ENCODE measurements at regions not wholly inside any gene's neighbourhood (a gene's known extent, or its start where the extent isn't known, plus 50 kb on each side); places are given as distances from the start of the nearest gene placed in this dataset.
A peak's percentile ranks its signal among the peaks of the same experiment; 100 is the strongest.

DNA sequence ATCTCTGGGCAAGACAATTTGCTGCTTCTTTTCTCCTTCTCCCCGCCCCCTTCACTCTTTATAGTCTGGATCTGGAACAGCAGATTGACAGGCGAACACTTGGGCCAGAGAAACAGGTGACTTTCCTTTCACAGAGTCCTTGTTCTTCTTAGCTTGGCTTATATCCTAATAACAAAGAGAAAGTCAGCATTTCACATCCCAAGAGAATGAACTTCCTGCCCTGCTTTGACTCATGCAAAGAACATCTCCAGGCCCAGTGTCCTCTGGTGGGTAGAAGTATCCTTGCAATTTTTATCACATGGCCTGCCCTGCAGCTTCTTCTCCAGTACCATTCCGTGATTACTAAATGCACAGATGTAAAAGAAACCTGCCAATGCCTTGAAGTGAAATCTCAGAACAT lies 764.4 kb downstream of the ADGRL2 start:
- DNase-seq (ENCODE audit: low spot score): peak; percentile 21
- no peak overlapping the region for H3K14ac ChIP-seq (ENCODE audit: low read length)
- H2AFZ ChIP-seq (ENCODE audit: low read length): peak overlapping the region; percentile 24
- H3K4me2 ChIP-seq (ENCODE audit: insufficient read depth, low read length, poor library complexity, severe bottlenecking): no peak overlapping the region
- no peak overlapping the region for H2AK5ac ChIP-seq (ENCODE audit: low read depth, low read length)
- H3K9me3 ChIP-seq (replicated peaks in 1 of 2; ENCODE audit: control insufficient read depth in 2 of 2, insufficient read depth in 1 of 2, low read depth in 1 of 2, low read length in 2 of 2): no peaks in the 10 kb centered on the region
- H3K27ac ChIP-seq (replicated peaks; ENCODE audit: low read length): peak overlapping the region; percentile 38
- H3K23ac ChIP-seq (ENCODE audit: low read depth, low read length, poor library complexity): no peak overlapping the region
- H3K18ac ChIP-seq (ENCODE audit: low read length): no peak overlapping the region
- H4K91ac ChIP-seq (ENCODE audit: low read depth, low read length, poor library complexity): no peak overlapping the region
- H2BK120ac ChIP-seq (ENCODE audit: low read depth, low read length): no peak overlapping the region
- H3K36me3 ChIP-seq (replicated peaks in 1 of 2; ENCODE audit: control insufficient read depth in 2 of 2, insufficient read depth in 2 of 2, low read length in 2 of 2): no peaks in the 10 kb centered on the region
- no peak overlapping the region for H2BK15ac ChIP-seq (ENCODE audit: low read length)
- no peak overlapping the region for H3K4ac ChIP-seq (ENCODE audit: low read length)
- no peak overlapping the region for H2BK5ac ChIP-seq (ENCODE audit: low read length)
- no peak overlapping the region for H3K4me3 ChIP-seq (ENCODE audit: low read length in 2 of 2)
- H3K4me1 ChIP-seq (ENCODE audit: control insufficient read depth in 2 of 2, insufficient read depth in 1 of 2, low read depth in 1 of 2, low read length in 2 of 2): peaks cover 4 to 48% of the 10 kb centered on the region in 2 donors
- H3K9ac ChIP-seq (ENCODE audit: low read depth, low read length, poor library complexity): no peak overlapping the region
- no CpG with 5 or more reads among the region's 3 CpGs for WGBS, 2 donors (ENCODE audit: extremely low coverage in 2 of 2, insufficient read length in 2 of 2, insufficient replicate concordance in 1 of 2)
- no peaks in the 10 kb centered on the region for H3K27me3 ChIP-seq (ENCODE audit: control insufficient read depth in 3 of 3, insufficient read depth in 3 of 3, low read depth in 1 of 3, low read length in 3 of 3)
- no peaks in the 10 kb centered on the region for H3K79me1 ChIP-seq (ENCODE audit: low read depth, low read length)
- no peak overlapping the region for H2BK12ac ChIP-seq (ENCODE audit: low read length)
- H4K8ac ChIP-seq (ENCODE audit: low read depth, low read length): no peak overlapping the region

DNA sequence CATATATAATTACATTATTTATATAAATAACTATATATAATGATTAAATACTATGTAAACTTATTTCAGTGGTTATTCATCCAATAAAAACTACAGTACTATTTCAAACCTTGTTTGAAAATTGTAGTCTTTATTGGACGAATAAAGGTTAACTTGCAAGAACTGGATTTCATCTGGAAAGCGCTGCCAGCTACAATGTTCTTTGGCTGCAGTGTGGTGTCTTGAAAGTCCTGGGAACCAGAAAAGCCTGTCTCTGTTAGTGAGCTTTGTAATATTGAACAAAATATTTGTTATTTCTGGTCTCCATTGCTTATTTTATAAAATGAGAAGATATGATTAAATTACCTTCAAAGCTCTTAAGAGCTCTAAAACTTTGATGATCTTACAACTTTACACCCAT lies 763.6 kb downstream of the ADGRL2 start:
- H2BK12ac ChIP-seq (ENCODE audit: low read length): no peak overlapping the region
- no peak overlapping the region for H4K8ac ChIP-seq (ENCODE audit: low read depth, low read length)
- no peak overlapping the region for H3K9ac ChIP-seq (ENCODE audit: low read depth, low read length, poor library complexity)
- peaks cover 4 to 48% of the 10 kb centered on the region in 2 donors for H3K4me1 ChIP-seq (ENCODE audit: control insufficient read depth in 2 of 2, insufficient read depth in 1 of 2, low read depth in 1 of 2, low read length in 2 of 2)
- no peaks in the 10 kb centered on the region for H3K79me1 ChIP-seq (ENCODE audit: low read depth, low read length)
- no peak for DNase-seq (ENCODE audit: low spot score)
- H2BK15ac ChIP-seq (ENCODE audit: low read length): no peak overlapping the region
- H2AK5ac ChIP-seq (ENCODE audit: low read depth, low read length): no peak overlapping the region
- no peaks in the 10 kb centered on the region for H3K27me3 ChIP-seq (ENCODE audit: control insufficient read depth in 3 of 3, insufficient read depth in 3 of 3, low read depth in 1 of 3, low read length in 3 of 3)
- no peak overlapping the region for H3K4me3 ChIP-seq (ENCODE audit: low read length in 2 of 2)
- H3K14ac ChIP-seq (ENCODE audit: low read length): no peak overlapping the region
- no CpG with 5 or more reads among the region's 2 CpGs for WGBS, 2 donors (ENCODE audit: extremely low coverage in 2 of 2, insufficient read length in 2 of 2, insufficient replicate concordance in 1 of 2)
- H3K23ac ChIP-seq (ENCODE audit: low read depth, low read length, poor library complexity): no peak overlapping the region
- no peak overlapping the region for H2AFZ ChIP-seq (ENCODE audit: low read length)
- peak overlapping the region; percentile 19 for H3K27ac ChIP-seq (replicated peaks; ENCODE audit: low read length)
- H3K4ac ChIP-seq (ENCODE audit: low read length): no peak overlapping the region
- no peaks in the 10 kb centered on the region for H3K9me3 ChIP-seq (replicated peaks in 1 of 2; ENCODE audit: control insufficient read depth in 2 of 2, insufficient read depth in 1 of 2, low read depth in 1 of 2, low read length in 2 of 2)
- H3K4me2 ChIP-seq (ENCODE audit: insufficient read depth, low read length, poor library complexity, severe bottlenecking): no peak overlapping the region
- no peak overlapping the region for H3K18ac ChIP-seq (ENCODE audit: low read length)
- no peak overlapping the region for H2BK5ac ChIP-seq (ENCODE audit: low read length)
- no peak overlapping the region for H4K91ac ChIP-seq (ENCODE audit: low read depth, low read length, poor library complexity)
- H2BK120ac ChIP-seq (ENCODE audit: low read depth, low read length): no peak overlapping the region
- no peaks in the 10 kb centered on the region for H3K36me3 ChIP-seq (replicated peaks in 1 of 2; ENCODE audit: control insufficient read depth in 2 of 2, insufficient read depth in 2 of 2, low read length in 2 of 2)

DNA sequence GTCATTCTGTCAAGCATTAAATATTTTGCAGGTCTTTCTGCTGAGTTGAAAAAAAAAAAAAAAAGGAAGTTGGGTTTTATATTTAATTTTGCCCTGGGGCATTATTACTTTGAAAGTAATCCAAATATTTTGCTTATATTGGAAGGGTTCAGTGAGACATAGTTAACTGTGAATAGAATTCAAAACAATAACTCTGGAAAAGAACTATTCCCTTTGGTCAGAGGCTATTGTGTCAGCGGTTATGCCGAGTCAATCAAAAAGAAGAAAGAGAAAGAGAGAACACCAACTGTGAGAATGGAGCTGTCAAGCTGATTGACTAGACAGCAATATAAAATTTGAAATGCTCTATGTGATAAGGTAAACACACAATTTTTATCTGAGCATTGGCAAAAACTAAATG lies 761.7 kb downstream of the ADGRL2 start:
- Histone ChIP-seq H3K14ac (ENCODE audit: low read length) (no peak overlapping the region), H3K4me3 (ENCODE audit: low read length in 2 of 2) (no peak overlapping the region), H3K79me1 (ENCODE audit: low read depth, low read length) (no peaks in the 10 kb centered on the region), H4K91ac (ENCODE audit: low read depth, low read length, poor library complexity) (no peak overlapping the region), H2BK5ac (ENCODE audit: low read length) (no peak overlapping the region), H2BK15ac (ENCODE audit: low read length) (no peak overlapping the region), H3K27me3 (ENCODE audit: control insufficient read depth in 3 of 3, insufficient read depth in 3 of 3, low read depth in 1 of 3, low read length in 3 of 3) (no peaks in the 10 kb centered on the region), H2AFZ (ENCODE audit: low read length) (no peak overlapping the region), H4K8ac (ENCODE audit: low read depth, low read length) (no peak overlapping the region), H3K4ac (ENCODE audit: low read length) (no peak overlapping the region), H3K9me3 (replicated peaks in 1 of 2; ENCODE audit: control insufficient read depth in 2 of 2, insufficient read depth in 1 of 2, low read depth in 1 of 2, low read length in 2 of 2) (no peaks in the 10 kb centered on the region), H3K18ac (ENCODE audit: low read length) (no peak overlapping the region), H3K27ac (replicated peaks; ENCODE audit: low read length) (no peak overlapping the region), H2BK12ac (ENCODE audit: low read length) (no peak overlapping the region), H3K4me1 (ENCODE audit: control insufficient read depth in 2 of 2, insufficient read depth in 1 of 2, low read depth in 1 of 2, low read length in 2 of 2) (peaks cover 4 to 48% of the 10 kb centered on the region in 2 donors), H3K9ac (ENCODE audit: low read depth, low read length, poor library complexity) (no peak overlapping the region), H3K4me2 (ENCODE audit: insufficient read depth, low read length, poor library complexity, severe bottlenecking) (no peak overlapping the region), H2BK120ac (ENCODE audit: low read depth, low read length) (no peak overlapping the region), H2AK5ac (ENCODE audit: low read depth, low read length) (no peak overlapping the region), H3K23ac (ENCODE audit: low read depth, low read length, poor library complexity) (no peak overlapping the region), H3K36me3 (replicated peaks in 1 of 2; ENCODE audit: control insufficient read depth in 2 of 2, insufficient read depth in 2 of 2, low read length in 2 of 2) (no peaks in the 10 kb centered on the region)
- WGBS, 2 donors (ENCODE audit: extremely low coverage in 2 of 2, insufficient read length in 2 of 2, insufficient replicate concordance in 1 of 2): no CpG with 5 or more reads among the region's 2 CpGs
- no peak for DNase-seq (ENCODE audit: low spot score)

DNA sequence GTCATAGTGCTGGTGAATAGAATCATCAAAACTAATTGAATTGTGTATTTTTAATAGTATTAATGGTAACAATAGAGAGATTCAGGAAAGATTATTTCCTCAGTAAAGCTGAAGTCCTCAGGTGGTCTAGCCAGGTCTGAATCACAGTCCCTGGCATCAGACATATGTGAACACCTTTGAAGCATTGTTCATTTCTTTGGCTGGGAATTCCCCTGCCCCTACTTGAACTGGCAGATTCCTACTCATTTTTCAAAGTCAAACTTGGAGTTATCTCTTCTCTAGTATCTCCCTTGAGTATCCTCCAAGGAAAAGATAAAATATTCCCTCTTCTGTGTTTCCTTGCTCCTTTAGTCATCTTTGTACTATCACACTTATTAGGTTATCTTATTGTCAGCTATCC lies 759.8 kb downstream of the ADGRL2 start:
- no peak overlapping the region for H3K23ac ChIP-seq (ENCODE audit: low read depth, low read length, poor library complexity)
- no peak overlapping the region for H3K18ac ChIP-seq (ENCODE audit: low read length)
- H3K4me1 ChIP-seq (ENCODE audit: control insufficient read depth in 2 of 2, insufficient read depth in 1 of 2, low read depth in 1 of 2, low read length in 2 of 2): peaks cover 3 to 36% of the 10 kb centered on the region in 2 donors
- no peak overlapping the region for H2AK5ac ChIP-seq (ENCODE audit: low read depth, low read length)
- no peak for DNase-seq (ENCODE audit: low spot score)
- no peak overlapping the region for H3K4ac ChIP-seq (ENCODE audit: low read length)
- no peaks in the 10 kb centered on the region for H3K36me3 ChIP-seq (replicated peaks in 1 of 2; ENCODE audit: control insufficient read depth in 2 of 2, insufficient read depth in 2 of 2, low read length in 2 of 2)
- no peak overlapping the region for H4K91ac ChIP-seq (ENCODE audit: low read depth, low read length, poor library complexity)
- H4K8ac ChIP-seq (ENCODE audit: low read depth, low read length): no peak overlapping the region
- no peaks in the 10 kb centered on the region for H3K27me3 ChIP-seq (ENCODE audit: control insufficient read depth in 3 of 3, insufficient read depth in 3 of 3, low read depth in 1 of 3, low read length in 3 of 3)
- H2AFZ ChIP-seq (ENCODE audit: low read length): no peak overlapping the region
- no peak overlapping the region for H3K9ac ChIP-seq (ENCODE audit: low read depth, low read length, poor library complexity)
- H3K79me1 ChIP-seq (ENCODE audit: low read depth, low read length): no peaks in the 10 kb centered on the region
- H3K4me3 ChIP-seq (ENCODE audit: low read length in 2 of 2): no peak overlapping the region
- H3K9me3 ChIP-seq (replicated peaks in 1 of 2; ENCODE audit: control insufficient read depth in 2 of 2, insufficient read depth in 1 of 2, low read depth in 1 of 2, low read length in 2 of 2): no peaks in the 10 kb centered on the region
- H2BK120ac ChIP-seq (ENCODE audit: low read depth, low read length): no peak overlapping the region
- no peak overlapping the region for H3K14ac ChIP-seq (ENCODE audit: low read length)
- no peak overlapping the region for H2BK5ac ChIP-seq (ENCODE audit: low read length)
- no peak overlapping the region for H2BK12ac ChIP-seq (ENCODE audit: low read length)
- H2BK15ac ChIP-seq (ENCODE audit: low read length): no peak overlapping the region
- no peak overlapping the region for H3K4me2 ChIP-seq (ENCODE audit: insufficient read depth, low read length, poor library complexity, severe bottlenecking)
- no peak overlapping the region for H3K27ac ChIP-seq (replicated peaks; ENCODE audit: low read length)
